BE2C (cell line): ENCODE measurements at regions not wholly inside any gene's neighbourhood (a gene's known extent, or its start where the extent isn't known, plus 50 kb on each side); places are given as distances from the start of the nearest gene placed in this dataset.

Experiments
- DNase-seq: peaks from one replicate; pipeline ENCODE4 v3.0.0-alpha.2; 2020
- H3K27me3 ChIP-seq: fragments of 250-450 bp; sonication (Bioruptor Pico); 2 replicates; pipeline ENCODE4 v1.5.1; 2020; ENCODE audit warnings: mild to moderate bottlenecking
- H3K36me3 ChIP-seq: fragments of 250-450 bp; sonication (Bioruptor Pico); 2 replicates; pipeline ENCODE4 v1.5.1; 2020; ENCODE audit warnings: mild to moderate bottlenecking
- H3K4me1 ChIP-seq: fragments of 250-450 bp; sonication (Bioruptor Pico); 2 replicates; pipeline ENCODE4 v1.5.1; 2020
- H3K4me3 ChIP-seq: 2 replicates; pipeline ENCODE4 v1.5.1; 2011; ENCODE audit warnings: low read depth, low read length
- H3K9me3 ChIP-seq: fragments of 250-450 bp; sonication (Bioruptor Pico); 2 replicates; pipeline ENCODE4 v1.5.1; 2020
- TF ChIP-seq, protein P1 (sequence below): IDR thresholded peaks from 2 replicates; pipeline ENCODE4 v1.5.1; 2012; ENCODE audit warnings: mild to moderate bottlenecking, low read depth, low read length

GRCh38 chr1:216793973-216794372 is 70.7 kb upstream of the ESRRG start:
- TF ChIP-seq, protein P1, sequence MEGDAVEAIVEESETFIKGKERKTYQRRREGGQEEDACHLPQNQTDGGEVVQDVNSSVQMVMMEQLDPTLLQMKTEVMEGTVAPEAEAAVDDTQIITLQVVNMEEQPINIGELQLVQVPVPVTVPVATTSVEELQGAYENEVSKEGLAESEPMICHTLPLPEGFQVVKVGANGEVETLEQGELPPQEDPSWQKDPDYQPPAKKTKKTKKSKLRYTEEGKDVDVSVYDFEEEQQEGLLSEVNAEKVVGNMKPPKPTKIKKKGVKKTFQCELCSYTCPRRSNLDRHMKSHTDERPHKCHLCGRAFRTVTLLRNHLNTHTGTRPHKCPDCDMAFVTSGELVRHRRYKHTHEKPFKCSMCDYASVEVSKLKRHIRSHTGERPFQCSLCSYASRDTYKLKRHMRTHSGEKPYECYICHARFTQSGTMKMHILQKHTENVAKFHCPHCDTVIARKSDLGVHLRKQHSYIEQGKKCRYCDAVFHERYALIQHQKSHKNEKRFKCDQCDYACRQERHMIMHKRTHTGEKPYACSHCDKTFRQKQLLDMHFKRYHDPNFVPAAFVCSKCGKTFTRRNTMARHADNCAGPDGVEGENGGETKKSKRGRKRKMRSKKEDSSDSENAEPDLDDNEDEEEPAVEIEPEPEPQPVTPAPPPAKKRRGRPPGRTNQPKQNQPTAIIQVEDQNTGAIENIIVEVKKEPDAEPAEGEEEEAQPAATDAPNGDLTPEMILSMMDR = no peak
- Histone ChIP-seq H3K4me3 (no peak overlapping the region), H3K27me3 (peaks cover 4% of the 10 kb centered on the region; the same call in 1 of the 2 replicates), H3K9me3 (no peaks in the 10 kb centered on the region), H3K36me3 (no peaks in the 10 kb centered on the region), H3K4me1 (peaks cover 3% of the 10 kb centered on the region; the same call in 1 of the 2 replicates)
- DNase-seq = no peak

- peaks cover 4% of the 10 kb centered on the region; the same call in 1 of the 2 replicates for H3K27me3 ChIP-seq
- no peaks in the 10 kb centered on the region for H3K9me3 ChIP-seq
- TF ChIP-seq, protein P1 = peak; percentile 51
- peak; percentile 11 for DNase-seq
- no peak overlapping the region for H3K4me3 ChIP-seq
- no peaks in the 10 kb centered on the region for H3K36me3 ChIP-seq
- peaks cover 3% of the 10 kb centered on the region; the same call in 1 of the 2 replicates for H3K4me1 ChIP-seq
These were observed 70.1 kb upstream of the ESRRG start for GRCh38 chr1:216793303-216793702.

GRCh38 chr1:216788671-216789070 is 65.4 kb upstream of the ESRRG start:
- Histone ChIP-seq H3K9me3 (no peaks in the 10 kb centered on the region), H3K4me3 (no peak overlapping the region), H3K4me1 (peaks cover 3% of the 10 kb centered on the region; the same call in 1 of the 2 replicates), H3K27me3 (peaks cover 4% of the 10 kb centered on the region; the same call in 1 of the 2 replicates), H3K36me3 (no peaks in the 10 kb centered on the region)
- no peak for DNase-seq
- TF ChIP-seq, protein P1 = no peak

DNA sequence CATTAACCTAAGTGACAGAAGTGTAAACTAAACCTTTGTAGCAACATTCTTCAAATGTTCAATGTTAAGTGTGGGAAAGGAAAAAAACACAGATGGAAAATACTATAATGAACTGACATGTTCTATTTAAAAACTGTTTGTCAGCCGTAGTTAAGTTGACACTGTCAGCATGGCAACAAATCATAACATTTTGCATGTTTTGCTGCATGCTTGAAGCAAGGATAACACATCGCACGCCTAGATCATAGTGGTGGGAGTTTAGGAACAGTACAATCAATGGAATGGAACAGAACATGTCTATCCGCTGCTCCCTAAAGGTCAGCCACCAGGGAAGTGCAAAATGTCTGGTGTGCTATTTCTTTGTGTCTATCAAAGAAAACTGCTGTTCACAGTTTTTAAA is 62.5 kb upstream of the ESRRG start:
- TF ChIP-seq, protein P1 = no peak
- Histone ChIP-seq H3K4me1 (peaks cover 3% of the 10 kb centered on the region; the same call in 1 of the 2 replicates), H3K27me3 (no peaks in the 10 kb centered on the region), H3K36me3 (no peaks in the 10 kb centered on the region), H3K9me3 (no peaks in the 10 kb centered on the region), H3K4me3 (no peak overlapping the region)
- DNase-seq = no peak

DNA sequence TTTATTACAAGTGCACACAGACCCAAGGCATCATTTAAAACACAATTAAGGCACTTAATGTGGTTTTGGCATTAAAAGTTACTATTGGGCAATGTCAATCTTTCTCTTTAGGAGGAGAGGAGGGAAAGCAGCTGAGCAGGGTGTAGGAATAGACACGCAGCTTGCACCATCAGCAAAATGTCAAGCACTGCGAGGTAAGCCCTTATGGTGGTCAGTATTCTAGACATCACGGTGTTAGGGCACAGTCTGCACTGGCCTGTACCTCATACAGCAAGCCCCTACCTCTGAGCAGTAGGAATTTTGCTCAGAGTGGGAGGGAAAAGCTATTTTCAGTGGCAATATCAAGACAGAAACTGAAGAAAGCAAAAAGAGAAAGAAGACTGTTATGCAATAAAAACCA is 62.0 kb upstream of the ESRRG start:
- H3K36me3 ChIP-seq = no peaks in the 10 kb centered on the region
- no peak for DNase-seq
- no peaks in the 10 kb centered on the region for H3K9me3 ChIP-seq
- TF ChIP-seq, protein P1 = no peak
- no peaks in the 10 kb centered on the region for H3K27me3 ChIP-seq
- H3K4me1 ChIP-seq = peaks cover 3% of the 10 kb centered on the region; the same call in 1 of the 2 replicates
- no peak overlapping the region for H3K4me3 ChIP-seq

DNA sequence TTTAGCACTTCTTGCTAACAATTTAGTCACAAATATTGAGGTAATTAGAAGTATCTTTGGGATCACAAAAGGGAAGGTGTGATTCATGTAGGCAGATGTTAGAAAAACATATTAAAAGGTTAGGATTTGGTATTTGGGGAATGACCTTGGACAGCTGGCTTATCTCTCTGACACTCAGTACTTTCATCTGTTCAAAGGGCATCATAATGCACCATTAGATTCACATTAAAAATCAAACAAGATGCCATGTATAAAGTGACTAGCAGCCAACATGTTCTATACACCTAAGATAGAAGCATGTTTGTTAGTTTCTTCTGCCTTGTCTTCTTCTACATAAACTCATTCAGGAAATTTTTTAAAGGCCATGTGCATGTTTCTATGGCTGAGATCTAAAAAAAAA is 56.5 kb upstream of the ESRRG start:
- Histone ChIP-seq H3K4me1 (no peaks in the 10 kb centered on the region), H3K4me3 (no peak overlapping the region), H3K9me3 (no peaks in the 10 kb centered on the region), H3K36me3 (no peaks in the 10 kb centered on the region), H3K27me3 (no peaks in the 10 kb centered on the region)
- TF ChIP-seq, protein P1 = no peak
- no peak for DNase-seq
